ENCODE measurements at regions not wholly inside any gene's neighbourhood (a gene's known extent, or its start where the extent isn't known, plus 50 kb on each side); places are given as distances from the start of the nearest gene placed in this dataset.

GRCh38 chr9:107064378-107064777 is 201.4 kb downstream of the ZNF462 start:
- CTCF ChIA-PET, result no interaction called here
- H3K36me3 Mint-ChIP-seq, result no peaks in the 10 kb centered on the region
- no peak overlapping the region for H3K27ac Mint-ChIP-seq
- DNase-seq, result no peak
- no peaks in the 10 kb centered on the region for H3K9me3 Mint-ChIP-seq
- no peaks in the 10 kb centered on the region for H3K4me1 Mint-ChIP-seq
- H3K4me3 Mint-ChIP-seq, result no peak overlapping the region
- H3K27me3 Mint-ChIP-seq, result peaks cover 4% of the 10 kb centered on the region

GRCh38 chr9:107065549-107065948 is 202.6 kb downstream of the ZNF462 start:
- Mint-ChIP-seq H3K27me3 (no peaks in the 10 kb centered on the region), H3K36me3 (no peaks in the 10 kb centered on the region), H3K4me3 (no peak overlapping the region), H3K27ac (no peak overlapping the region), H3K4me1 (no peaks in the 10 kb centered on the region), H3K9me3 (no peaks in the 10 kb centered on the region)
- no peak for DNase-seq
- CTCF ChIA-PET, result no interaction called here

- no peaks in the 10 kb centered on the region for H3K9me3 Mint-ChIP-seq
- H3K27me3 Mint-ChIP-seq, result no peaks in the 10 kb centered on the region
- DNase-seq, result no peak
- H3K36me3 Mint-ChIP-seq, result no peaks in the 10 kb centered on the region
- CTCF ChIA-PET, result no interaction called here
- no peak overlapping the region for H3K27ac Mint-ChIP-seq
- H3K4me3 Mint-ChIP-seq, result no peak overlapping the region
- H3K4me1 Mint-ChIP-seq, result no peaks in the 10 kb centered on the region
These were observed 204.9 kb downstream of the ZNF462 start for GRCh38 chr9:107067739-107068416.

- Mint-ChIP-seq H3K4me1 (no peaks in the 10 kb centered on the region), H3K4me3 (no peak overlapping the region), H3K36me3 (no peaks in the 10 kb centered on the region), H3K27ac (no peak overlapping the region), H3K27me3 (no peaks in the 10 kb centered on the region), H3K9me3 (no peaks in the 10 kb centered on the region)
- CTCF ChIA-PET, result no interaction called here
- no peak for DNase-seq
These were observed 205.6 kb downstream of the ZNF462 start for GRCh38 chr9:107068581-107068980.

- no peak overlapping the region for H3K27ac Mint-ChIP-seq
- DNase-seq, result no peak
- no peaks in the 10 kb centered on the region for H3K9me3 Mint-ChIP-seq
- no peaks in the 10 kb centered on the region for H3K27me3 Mint-ChIP-seq
- H3K4me1 Mint-ChIP-seq, result no peaks in the 10 kb centered on the region
- CTCF ChIA-PET, result interaction anchor here (1.8 kb wide), 1 partner anchor 8 kb away, joined by 4 read pairs; no protein-coding TSS in a partner anchor
- no peak overlapping the region for H3K4me3 Mint-ChIP-seq
- H3K36me3 Mint-ChIP-seq, result no peaks in the 10 kb centered on the region
These were observed 207.6 kb downstream of the ZNF462 start for GRCh38 chr9:107070586-107070985.

GRCh38 chr9:107078061-107078460 is 205.0 kb upstream of the RAD23B start:
- Mint-ChIP-seq H3K27ac (no peak overlapping the region), H3K36me3 (no peaks in the 10 kb centered on the region), H3K27me3 (no peaks in the 10 kb centered on the region), H3K4me1 (no peaks in the 10 kb centered on the region), H3K4me3 (no peak overlapping the region), H3K9me3 (no peaks in the 10 kb centered on the region)
- DNase-seq, result no peak
- CTCF ChIA-PET, result no interaction called here

- Mint-ChIP-seq H3K36me3 (no peaks in the 10 kb centered on the region), H3K9me3 (no peaks in the 10 kb centered on the region), H3K4me3 (no peak overlapping the region), H3K27me3 (no peaks in the 10 kb centered on the region), H3K27ac (no peak overlapping the region), H3K4me1 (no peaks in the 10 kb centered on the region)
- CTCF ChIA-PET, result no interaction called here
- DNase-seq, result no peak
These were observed 203.5 kb upstream of the RAD23B start for GRCh38 chr9:107079589-107079988.

- no peaks in the 10 kb centered on the region for H3K9me3 Mint-ChIP-seq
- CTCF ChIA-PET, result no interaction called here
- no peaks in the 10 kb centered on the region for H3K36me3 Mint-ChIP-seq
- no peaks in the 10 kb centered on the region for H3K27me3 Mint-ChIP-seq
- H3K4me3 Mint-ChIP-seq, result no peak overlapping the region
- H3K27ac Mint-ChIP-seq, result no peak overlapping the region
- DNase-seq, result no peak
- H3K4me1 Mint-ChIP-seq, result no peaks in the 10 kb centered on the region
These were observed 202.9 kb upstream of the RAD23B start for GRCh38 chr9:107080130-107080529.

GRCh38 chr9:107086460-107086859 is 196.6 kb upstream of the RAD23B start:
- Mint-ChIP-seq H3K9me3 (no peaks in the 10 kb centered on the region), H3K27me3 (no peaks in the 10 kb centered on the region), H3K4me1 (no peaks in the 10 kb centered on the region), H3K27ac (no peak overlapping the region), H3K4me3 (no peak overlapping the region), H3K36me3 (no peaks in the 10 kb centered on the region)
- DNase-seq, result no peak
- CTCF ChIA-PET, result no interaction called here

- Mint-ChIP-seq H3K27ac (no peak overlapping the region), H3K36me3 (no peaks in the 10 kb centered on the region), H3K4me3 (no peak overlapping the region), H3K27me3 (no peaks in the 10 kb centered on the region), H3K9me3 (no peaks in the 10 kb centered on the region), H3K4me1 (no peaks in the 10 kb centered on the region)
- CTCF ChIA-PET, result no interaction called here
- DNase-seq, result no peak
These were observed 195.9 kb upstream of the RAD23B start for GRCh38 chr9:107087222-107087621.

GRCh38 chr9:107090218-107090617 is 192.9 kb upstream of the RAD23B start:
- H3K27ac Mint-ChIP-seq, result no peak overlapping the region
- H3K27me3 Mint-ChIP-seq, result no peaks in the 10 kb centered on the region
- no peaks in the 10 kb centered on the region for H3K4me1 Mint-ChIP-seq
- H3K9me3 Mint-ChIP-seq, result no peaks in the 10 kb centered on the region
- no peaks in the 10 kb centered on the region for H3K36me3 Mint-ChIP-seq
- no peak overlapping the region for H3K4me3 Mint-ChIP-seq
- CTCF ChIA-PET, result no interaction called here
- no peak for DNase-seq

- Mint-ChIP-seq H3K4me1 (no peaks in the 10 kb centered on the region), H3K9me3 (no peaks in the 10 kb centered on the region), H3K4me3 (no peak overlapping the region), H3K27me3 (no peaks in the 10 kb centered on the region), H3K36me3 (no peaks in the 10 kb centered on the region), H3K27ac (no peak overlapping the region)
- DNase-seq, result no peak
- CTCF ChIA-PET, result no interaction called here
These were observed 189.6 kb upstream of the RAD23B start for GRCh38 chr9:107093365-107094060.

GRCh38 chr9:107094370-107094769 is 188.7 kb upstream of the RAD23B start:
- Mint-ChIP-seq H3K4me1 (no peaks in the 10 kb centered on the region), H3K27me3 (no peaks in the 10 kb centered on the region), H3K4me3 (no peak overlapping the region), H3K36me3 (no peaks in the 10 kb centered on the region), H3K9me3 (no peaks in the 10 kb centered on the region), H3K27ac (no peak overlapping the region)
- CTCF ChIA-PET, result no interaction called here
- no peak for DNase-seq

GRCh38 chr9:107100591-107100990 is 182.5 kb upstream of the RAD23B start:
- Mint-ChIP-seq H3K9me3 (no peaks in the 10 kb centered on the region), H3K4me1 (no peaks in the 10 kb centered on the region), H3K27me3 (no peaks in the 10 kb centered on the region), H3K27ac (no peak overlapping the region), H3K4me3 (no peak overlapping the region), H3K36me3 (no peaks in the 10 kb centered on the region)
- CTCF ChIA-PET, result no interaction called here
- no peak for DNase-seq

GRCh38 chr9:107102011-107102410 is 181.1 kb upstream of the RAD23B start:
- CTCF ChIA-PET, result interaction anchor here (1.1 kb wide), 1 partner anchor 36 kb away, joined by 3 read pairs; no protein-coding TSS in a partner anchor
- H3K36me3 Mint-ChIP-seq, result no peaks in the 10 kb centered on the region
- no peaks in the 10 kb centered on the region for H3K4me1 Mint-ChIP-seq
- H3K4me3 Mint-ChIP-seq, result no peak overlapping the region
- no peaks in the 10 kb centered on the region for H3K27me3 Mint-ChIP-seq
- no peaks in the 10 kb centered on the region for H3K9me3 Mint-ChIP-seq
- DNase-seq, result no peak
- H3K27ac Mint-ChIP-seq, result no peak overlapping the region

All from activated naive CD4-positive, alpha-beta T cell treated with anti-CD3 and anti-CD28 coated beads, Interleukin-2, amount 10 ng/mL, durations not matched to agents 7 days and 5 days (primary cell).